ENCODE measurements at regions not wholly inside any gene's neighbourhood (a gene's known extent, or its start where the extent isn't known, plus 50 kb on each side); places are given as distances from the start of the nearest gene placed in this dataset.

GRCh38 chr7:49624611-49625010 is 148.8 kb upstream of the VWC2 start (continued):
- TF ChIP-seq USF2 (CRISPR knock-in tag; IDR thresholded peaks at IDR 0.05) (no peak), ZNF219 (CRISPR knock-in tag; IDR thresholded peaks at IDR 0.05; ENCODE audit: borderline replicate concordance) (no peak), GRHL2 (CRISPR knock-in tag; IDR thresholded peaks at IDR 0.05; ENCODE audit: insufficient replicate concordance, severe bottlenecking) (no peak), FOXP4 (CRISPR knock-in tag; IDR thresholded peaks at IDR 0.05) (no peak), ZMAT4 (CRISPR knock-in tag; IDR thresholded peaks at IDR 0.05) (no peak), MAX (CRISPR knock-in tag; IDR thresholded peaks at IDR 0.05) (no peak), SOX15 (CRISPR knock-in tag; IDR thresholded peaks at IDR 0.05) (no peak), SP1 (CRISPR knock-in tag; conservative IDR thresholded peaks at IDR 0.05) (no peak), ETV6 (CRISPR knock-in tag; IDR thresholded peaks at IDR 0.05) (no peak), SMAD3 (CRISPR knock-in tag; IDR thresholded peaks at IDR 0.05; ENCODE audit: borderline replicate concordance) (no peak), MLX (CRISPR knock-in tag; IDR thresholded peaks at IDR 0.05) (no peak), MYBL2 (CRISPR knock-in tag; IDR thresholded peaks at IDR 0.05) (no peak), ZNF416 (CRISPR knock-in tag; IDR thresholded peaks at IDR 0.05) (no peak)

- POLR2A ChIA-PET: no interaction called here
- no peak overlapping the region for H3K27ac Mint-ChIP-seq
- H3K27me3 Mint-ChIP-seq (ENCODE audit: low read depth): no peaks in the 10 kb centered on the region; the same call in 1 of the 2 replicates
- no peak for DNase-seq (ENCODE audit: low spot score)
- H3K4me3 Mint-ChIP-seq: no peak overlapping the region
- peaks cover under 1% of the 10 kb centered on the region; the same call in 1 of the 2 replicates for H3K9me3 Mint-ChIP-seq
- no peaks in the 10 kb centered on the region for H3K36me3 Mint-ChIP-seq
- no peak for ATAC-seq
- peaks cover 7% of the 10 kb centered on the region for H3K4me1 Mint-ChIP-seq
- CTCF ChIA-PET: no interaction called here
- no peak for TF ChIP-seq AR (CRISPR knock-in tag; IDR thresholded peaks at IDR 0.05)
- no peak for TF ChIP-seq GABPB1 (CRISPR knock-in tag; IDR thresholded peaks at IDR 0.05)
- TF ChIP-seq ZNF671 (CRISPR knock-in tag; IDR thresholded peaks at IDR 0.05): no peak
- no peak for TF ChIP-seq ZMAT4 (CRISPR knock-in tag; IDR thresholded peaks at IDR 0.05)
- TF ChIP-seq NFYB (CRISPR knock-in tag; conservative IDR thresholded peaks at IDR 0.05; ENCODE audit: low read depth): no peak
- no peak for TF ChIP-seq ARID4B (CRISPR knock-in tag; IDR thresholded peaks at IDR 0.05; ENCODE audit: borderline replicate concordance)
- no peak for TF ChIP-seq TEAD1 (CRISPR knock-in tag; IDR thresholded peaks at IDR 0.05)
- no peak for TF ChIP-seq E2F1 (CRISPR knock-in tag; IDR thresholded peaks at IDR 0.05)
- TF ChIP-seq ZNF416 (CRISPR knock-in tag; IDR thresholded peaks at IDR 0.05): no peak
- TF ChIP-seq CREM (CRISPR knock-in tag; IDR thresholded peaks at IDR 0.05): no peak
- TF ChIP-seq ZNF317 (CRISPR knock-in tag; IDR thresholded peaks at IDR 0.05; ENCODE audit: borderline replicate concordance, low read depth): no peak
- no peak for TF ChIP-seq SP1 (CRISPR knock-in tag; conservative IDR thresholded peaks at IDR 0.05)
- no peak for TF ChIP-seq ZNF121 (CRISPR knock-in tag; IDR thresholded peaks at IDR 0.05)
Observed at GRCh38 chr7:49630513-49630912, 142.9 kb upstream of the VWC2 start.
